OCI-LY3 (cell line): ENCODE measurements at regions not wholly inside any gene's neighbourhood (a gene's known extent, or its start where the extent isn't known, plus 50 kb on each side); places are given as distances from the start of the nearest gene placed in this dataset.

ENCODE experiments used
- EZH2phosphoT487 ChIP-seq: fragments of 200-600 bp; shearing (Covaris generic); IDR thresholded peaks from 2 replicates; pipeline ENCODE4 v1.6.1; 2018; ENCODE audit warnings: antibody characterized with exemption, mixed run types, low read depth
- TF ChIP-seq, protein P1 (sequence below): fragments of 200-600, 300-600 bp; sonication (generic); IDR thresholded peaks from 2 replicates; pipeline ENCODE4 v1.5.1; 2014; ENCODE audit warnings: antibody characterized with exemption, low read length, low read depth

DNA sequence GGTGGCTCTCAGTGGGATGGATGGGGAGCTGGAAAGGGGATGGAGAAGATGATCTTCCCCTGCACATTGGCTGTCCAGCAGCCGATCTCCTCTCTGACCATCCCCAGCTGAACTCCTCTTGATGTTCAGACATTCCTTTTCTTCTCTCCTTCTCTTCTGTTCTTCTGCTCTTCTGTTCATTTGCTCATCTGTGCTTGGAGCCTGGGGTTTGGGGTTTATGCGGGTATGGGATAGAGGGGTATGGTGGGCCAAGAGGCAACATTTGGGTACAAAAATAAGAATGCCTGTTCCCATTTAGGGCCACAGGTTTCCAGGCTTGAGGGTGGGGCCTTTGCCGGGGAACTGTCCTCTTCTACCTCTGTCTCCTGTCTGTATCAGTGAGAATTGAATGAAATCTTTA lies 205.4 kb upstream of the XYLT1 start:
- TF ChIP-seq, protein P1, sequence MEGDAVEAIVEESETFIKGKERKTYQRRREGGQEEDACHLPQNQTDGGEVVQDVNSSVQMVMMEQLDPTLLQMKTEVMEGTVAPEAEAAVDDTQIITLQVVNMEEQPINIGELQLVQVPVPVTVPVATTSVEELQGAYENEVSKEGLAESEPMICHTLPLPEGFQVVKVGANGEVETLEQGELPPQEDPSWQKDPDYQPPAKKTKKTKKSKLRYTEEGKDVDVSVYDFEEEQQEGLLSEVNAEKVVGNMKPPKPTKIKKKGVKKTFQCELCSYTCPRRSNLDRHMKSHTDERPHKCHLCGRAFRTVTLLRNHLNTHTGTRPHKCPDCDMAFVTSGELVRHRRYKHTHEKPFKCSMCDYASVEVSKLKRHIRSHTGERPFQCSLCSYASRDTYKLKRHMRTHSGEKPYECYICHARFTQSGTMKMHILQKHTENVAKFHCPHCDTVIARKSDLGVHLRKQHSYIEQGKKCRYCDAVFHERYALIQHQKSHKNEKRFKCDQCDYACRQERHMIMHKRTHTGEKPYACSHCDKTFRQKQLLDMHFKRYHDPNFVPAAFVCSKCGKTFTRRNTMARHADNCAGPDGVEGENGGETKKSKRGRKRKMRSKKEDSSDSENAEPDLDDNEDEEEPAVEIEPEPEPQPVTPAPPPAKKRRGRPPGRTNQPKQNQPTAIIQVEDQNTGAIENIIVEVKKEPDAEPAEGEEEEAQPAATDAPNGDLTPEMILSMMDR, result no peak
- no peak for TF ChIP-seq EZH2phosphoT487
